H9 (cell line): ENCODE measurements at regions not wholly inside any gene's neighbourhood (a gene's known extent, or its start where the extent isn't known, plus 50 kb on each side); places are given as distances from the start of the nearest gene placed in this dataset.
"Not testable (repeated sequence)": the region's sequence is repeated elsewhere in the genome, so short reads cannot be mapped to it uniquely, and the experiment has no call there.

Experiments used
- DNase-seq: peaks from one replicate; pipeline ENCODE4 v3.0.0-alpha.2; 2017
- H2AFZ ChIP-seq: one replicate; pipeline ENCODE4 v1.6.1; 2013; ENCODE audit warnings: mild to moderate bottlenecking, low read length, control low read depth, moderate library complexity
- H2AK5ac ChIP-seq: 2 replicates; pipeline ENCODE4 v1.6.1; 2013; ENCODE audit warnings: low read length, control low read depth, mixed read lengths; ENCODE audit not compliant: insufficient read length
- H2BK120ac ChIP-seq: one replicate; pipeline ENCODE4 v1.6.1; 2013; ENCODE audit warnings: low read depth, mild to moderate bottlenecking, low read length, control low read depth, inconsistent platforms; ENCODE audit not compliant: poor library complexity, severe bottlenecking
- H2BK12ac ChIP-seq: 2 replicates; pipeline ENCODE4 v1.6.1; 2013; ENCODE audit warnings: low read length, control low read depth, mixed read lengths, low read depth; ENCODE audit not compliant: insufficient read length
- H2BK15ac ChIP-seq: 2 replicates; pipeline ENCODE4 v1.6.1; 2013; ENCODE audit warnings: low read depth, low read length, control low read depth
- H2BK20ac ChIP-seq: one replicate; pipeline ENCODE4 v1.6.1; 2013; ENCODE audit warnings: low read depth, mild to moderate bottlenecking, low read length, control low read depth, inconsistent platforms; ENCODE audit not compliant: poor library complexity, severe bottlenecking
- H2BK5ac ChIP-seq: 2 replicates; pipeline ENCODE4 v1.6.1; 2013; ENCODE audit warnings: low read length, control low read depth, mixed read lengths; ENCODE audit not compliant: insufficient read length
- H3K14ac ChIP-seq: 2 replicates; pipeline ENCODE4 v1.6.1; 2013; ENCODE audit warnings: low read length, control low read depth; ENCODE audit not compliant: insufficient read depth
- H3K18ac ChIP-seq: 2 replicates; pipeline ENCODE4 v1.6.1; 2013; ENCODE audit warnings: low read depth, mild to moderate bottlenecking, mixed read lengths, low read length, control low read depth; ENCODE audit not compliant: insufficient read length
- H3K23ac ChIP-seq: 2 replicates; pipeline ENCODE4 v1.6.1; 2013; ENCODE audit warnings: low read length, control low read depth, mixed read lengths, low read depth; ENCODE audit not compliant: insufficient read length
- H3K23me2 ChIP-seq: 2 replicates; pipeline ENCODE4 v1.6.1; 2013; ENCODE audit warnings: low read depth, mild to moderate bottlenecking, mixed read lengths, low read length, control low read depth; ENCODE audit not compliant: insufficient read length, poor library complexity, severe bottlenecking
- H3K27ac ChIP-seq: 2 replicates; pipeline ENCODE4 v1.5.1; 2013; ENCODE audit warnings: low read length, control low read depth, mixed read lengths, low read depth; ENCODE audit not compliant: insufficient read length
- H3K27me3 ChIP-seq: 2 replicates; pipeline ENCODE4 v1.6.1; 2013; ENCODE audit warnings: low read length, control low read depth, inconsistent platforms; ENCODE audit not compliant: insufficient read depth
- H3K4ac ChIP-seq: 2 replicates; pipeline ENCODE4 v1.6.1; 2013; ENCODE audit warnings: low read depth, mild to moderate bottlenecking, control low read depth, inconsistent platforms, low read length, moderate library complexity
- H3K4me1 ChIP-seq: 2 replicates; pipeline ENCODE4 v1.6.1; 2013; ENCODE audit warnings: low read length, control low read depth, inconsistent platforms; ENCODE audit not compliant: insufficient read depth
- H3K4me2 ChIP-seq: 2 replicates; pipeline ENCODE4 v1.6.1; 2013; ENCODE audit warnings: low read length, control low read depth, mixed read lengths; ENCODE audit not compliant: insufficient read length, insufficient read depth
- H3K56ac ChIP-seq: 2 replicates; pipeline ENCODE4 v1.6.1; 2013; ENCODE audit warnings: low read depth, mild to moderate bottlenecking, mixed read lengths, low read length, control low read depth; ENCODE audit not compliant: insufficient read length
- H3K79me1 ChIP-seq: 2 replicates; pipeline ENCODE4 v1.6.1; 2013; ENCODE audit warnings: low read depth, mild to moderate bottlenecking, moderate library complexity, low read length, control low read depth, inconsistent platforms; ENCODE audit not compliant: insufficient read depth, poor library complexity, severe bottlenecking
- H3K79me2 ChIP-seq: 2 replicates; pipeline ENCODE4 v1.6.1; 2013; ENCODE audit warnings: low read length, control low read depth, inconsistent platforms; ENCODE audit not compliant: insufficient read depth
- H3K9ac ChIP-seq: 2 replicates; pipeline ENCODE4 v1.6.1; 2013; ENCODE audit warnings: low read length, control low read depth, mixed read lengths; ENCODE audit not compliant: insufficient read length; ENCODE audit errors: extremely low read depth
- H3K9me3 ChIP-seq: one replicate; pipeline ENCODE4 v1.6.1; 2013; ENCODE audit warnings: low read depth, low read length, inconsistent platforms; ENCODE audit not compliant: control insufficient read depth
- H3T11ph ChIP-seq: one replicate; pipeline ENCODE4 v1.6.1; 2013; ENCODE audit warnings: mild to moderate bottlenecking, low read length, control low read depth, inconsistent platforms
- H4K20me1 ChIP-seq: one replicate; pipeline ENCODE4 v1.6.1; 2013; ENCODE audit not compliant: control insufficient read depth, insufficient read length, insufficient read depth
- H4K5ac ChIP-seq: 2 replicates; pipeline ENCODE4 v1.6.1; 2013; ENCODE audit warnings: low read depth, mild to moderate bottlenecking, mixed read lengths, low read length, control low read depth; ENCODE audit not compliant: insufficient read length
- H4K8ac ChIP-seq: replicated peaks from 2 replicates; pipeline ENCODE4 v1.6.1; 2013; ENCODE audit warnings: low read length, control low read depth, mixed read lengths, low read depth; ENCODE audit not compliant: insufficient read length
- H4K91ac ChIP-seq: 2 replicates; pipeline ENCODE4 v1.6.1; 2013; ENCODE audit warnings: low read depth, mild to moderate bottlenecking, moderate library complexity, mixed read lengths, low read length, control low read depth; ENCODE audit not compliant: insufficient read length
- H3K27ac Mint-ChIP-seq, 3 experiments: 2 replicates in 2 of 3; 3 replicates in 1 of 3; pipeline ENCODE4 v1.8.0; 2020 to 2021; ENCODE audit warnings: mixed read lengths in 3 of 3, mild to moderate bottlenecking in 1 of 3, moderate library complexity in 1 of 3
- H3K27me3 Mint-ChIP-seq: 2 replicates; pipeline ENCODE4 v1.8.0; 2021; ENCODE audit warnings: low read depth, mild to moderate bottlenecking, moderate library complexity, mixed read lengths
- H3K36me3 Mint-ChIP-seq, 3 experiments: 2 replicates in 2 of 3; 3 replicates in 1 of 3; pipeline ENCODE4 v1.8.0; 2020 to 2021; ENCODE audit warnings: low read depth in 3 of 3, mixed read lengths in 3 of 3; ENCODE audit not compliant: insufficient read depth in 1 of 3
- H3K4me1 Mint-ChIP-seq, 2 experiments: 2 replicates each; pipeline ENCODE4 v1.8.0; 2020; ENCODE audit warnings: mixed read lengths in 2 of 2
- H3K4me3 Mint-ChIP-seq, 2 experiments: 2 replicates in 1 of 2; 3 replicates in 1 of 2; pipeline ENCODE4 v1.8.0; 2020 to 2021; ENCODE audit warnings: mild to moderate bottlenecking in 2 of 2, mixed read lengths in 2 of 2, moderate library complexity in 1 of 2
- H3K9me3 Mint-ChIP-seq, 2 experiments: 2 replicates in 1 of 2; 3 replicates in 1 of 2; pipeline ENCODE4 v1.8.0; 2020; ENCODE audit warnings: mild to moderate bottlenecking in 2 of 2, mixed read lengths in 2 of 2, moderate library complexity in 1 of 2
- WGBS: extraction: QIAGEN DNeasy Blood & Tissue Kit; methylation state at CpG from one replicate; pipeline ENCODE4 v1.1.7; 2013; ENCODE audit warnings: missing lambda C conversion rate, low lambda C conversion rate, mixed read lengths; ENCODE audit not compliant: insufficient read length; ENCODE audit errors: extremely low coverage; 5-methylcytosine and 5-hydroxymethylcytosine counted together
- TF ChIP-seq, protein P1 (sequence below): fragments of 200-600 bp; sonication (generic); conservative IDR thresholded peaks from 3 replicates; pipeline ENCODE4 v1.8.0; 2021; ENCODE audit warnings: antibody characterized with exemption, mild to moderate bottlenecking

GRCh38 chr9:105021917-105022316 lies 94.0 kb upstream of the ABCA1 start:
- H4K20me1 ChIP-seq = no peaks in the 10 kb centered on the region
- H3K4me2 ChIP-seq = no peak overlapping the region
- Mint-ChIP-seq H3K27me3 (no peaks in the 10 kb centered on the region; the same call in 1 of the 2 replicates), H3K27ac (no peak overlapping the region), H3K4me3 (no peak overlapping the region), H3K9me3 (no peaks in the 10 kb centered on the region), H3K4me1 (peaks cover 5 to 19% of the 10 kb centered on the region in 2 experiments; a peak in 3 of 4 replicates), H3K36me3 (peaks cover 0 to 2% (median 0%) of the 10 kb centered on the region in 3 experiments; a peak in 1 of 7 replicates)
- no peak overlapping the region for H2BK5ac ChIP-seq
- no peak overlapping the region for H2BK15ac ChIP-seq
- no peak overlapping the region for H2BK120ac ChIP-seq
- no peak overlapping the region for H3K9ac ChIP-seq
- no peak overlapping the region for H2BK20ac ChIP-seq
- H3K56ac ChIP-seq = no peak overlapping the region
- no peak overlapping the region for H4K5ac ChIP-seq
- H3K23ac ChIP-seq = no peak overlapping the region
- H4K8ac ChIP-seq = no peak overlapping the region
- no peak overlapping the region for H2BK12ac ChIP-seq
- H3K18ac ChIP-seq = no peak overlapping the region
- H3K14ac ChIP-seq = no peak overlapping the region
- no peaks in the 10 kb centered on the region for H3K9me3 ChIP-seq
- no peak overlapping the region for H3T11ph ChIP-seq
- H3K4me1 ChIP-seq = no peaks in the 10 kb centered on the region
- TF ChIP-seq, protein P1, sequence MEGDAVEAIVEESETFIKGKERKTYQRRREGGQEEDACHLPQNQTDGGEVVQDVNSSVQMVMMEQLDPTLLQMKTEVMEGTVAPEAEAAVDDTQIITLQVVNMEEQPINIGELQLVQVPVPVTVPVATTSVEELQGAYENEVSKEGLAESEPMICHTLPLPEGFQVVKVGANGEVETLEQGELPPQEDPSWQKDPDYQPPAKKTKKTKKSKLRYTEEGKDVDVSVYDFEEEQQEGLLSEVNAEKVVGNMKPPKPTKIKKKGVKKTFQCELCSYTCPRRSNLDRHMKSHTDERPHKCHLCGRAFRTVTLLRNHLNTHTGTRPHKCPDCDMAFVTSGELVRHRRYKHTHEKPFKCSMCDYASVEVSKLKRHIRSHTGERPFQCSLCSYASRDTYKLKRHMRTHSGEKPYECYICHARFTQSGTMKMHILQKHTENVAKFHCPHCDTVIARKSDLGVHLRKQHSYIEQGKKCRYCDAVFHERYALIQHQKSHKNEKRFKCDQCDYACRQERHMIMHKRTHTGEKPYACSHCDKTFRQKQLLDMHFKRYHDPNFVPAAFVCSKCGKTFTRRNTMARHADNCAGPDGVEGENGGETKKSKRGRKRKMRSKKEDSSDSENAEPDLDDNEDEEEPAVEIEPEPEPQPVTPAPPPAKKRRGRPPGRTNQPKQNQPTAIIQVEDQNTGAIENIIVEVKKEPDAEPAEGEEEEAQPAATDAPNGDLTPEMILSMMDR = no peak
- no peaks in the 10 kb centered on the region for H3K79me2 ChIP-seq
- H2AK5ac ChIP-seq = no peak overlapping the region
- H3K27ac ChIP-seq = no peak overlapping the region
- H2AFZ ChIP-seq = no peak overlapping the region
- no peaks in the 10 kb centered on the region for H3K79me1 ChIP-seq
- no peak for DNase-seq
- H3K27me3 ChIP-seq = no peaks in the 10 kb centered on the region
- H4K91ac ChIP-seq = no peak overlapping the region
- no peak overlapping the region for H3K4ac ChIP-seq
- no CpG with 5 or more reads among the region's 3 CpGs for WGBS
- no peaks in the 10 kb centered on the region for H3K23me2 ChIP-seq

- H3K9me3 Mint-ChIP-seq, H2BK15ac ChIP-seq, H3K27ac ChIP-seq, H3K36me3 Mint-ChIP-seq, H2BK20ac ChIP-seq, H3K9me3 ChIP-seq, H3K4me3 Mint-ChIP-seq, H4K20me1 ChIP-seq, H3K4ac ChIP-seq, H2AFZ ChIP-seq, H3K4me2 ChIP-seq, DNase-seq, H3K79me2 ChIP-seq, H3K27ac Mint-ChIP-seq, H3K56ac ChIP-seq, H3K23me2 ChIP-seq, H4K8ac ChIP-seq, H3K27me3 Mint-ChIP-seq, H2BK120ac ChIP-seq, H3T11ph ChIP-seq, H3K18ac ChIP-seq, H4K5ac ChIP-seq, H2BK12ac ChIP-seq, H3K27me3 ChIP-seq, H2AK5ac ChIP-seq, H3K4me1 ChIP-seq, H3K79me1 ChIP-seq, H3K23ac ChIP-seq, H3K9ac ChIP-seq, H4K91ac ChIP-seq, H3K14ac ChIP-seq, H2BK5ac ChIP-seq: not testable (repeated sequence)
- peaks cover 5 to 22% of the 10 kb centered on the region in 2 experiments; a peak in 3 of 4 replicates for H3K4me1 Mint-ChIP-seq
- no CpG with 5 or more reads among the region's 5 CpGs for WGBS
Measured at GRCh38 chr9:105022545-105022944, 94.6 kb upstream of the ABCA1 start.
